Liver (tissue), 3 donors: ENCODE measurements at regions not wholly inside any gene's neighbourhood (a gene's known extent, or its start where the extent isn't known, plus 50 kb on each side); places are given as distances from the start of the nearest gene placed in this dataset.

Experiments used
- ATF3 ChIP-seq: IDR thresholded peaks from 2 replicates; pipeline ENCODE4 v1.6.1; 2016; ENCODE audit warnings: antibody characterized with exemption
- CTCF ChIP-seq: fragments of 150-350 bp; IDR thresholded peaks from 2 replicates; pipeline ENCODE4 v1.5.1; 2017; ENCODE audit warnings: improper control_type of control experiment, low read depth, low read length; ENCODE audit not compliant: missing input control
- EGR1 ChIP-seq, 2 donors: IDR thresholded peaks; 2 replicates each; pipeline ENCODE4 v1.6.1; 2016 to 2018; ENCODE audit warnings: antibody characterized with exemption in 2 of 2, low read depth in 2 of 2
- MAX ChIP-seq: IDR thresholded peaks from 2 replicates; pipeline ENCODE4 v1.6.1; 2016; ENCODE audit warnings: antibody characterized with exemption
- REST ChIP-seq: IDR thresholded peaks from 2 replicates; pipeline ENCODE4 v1.6.1; 2016; ENCODE audit warnings: antibody characterized with exemption, mild to moderate bottlenecking
- TAF1 ChIP-seq: conservative IDR thresholded peaks from 2 replicates; pipeline ENCODE4 v1.6.1; 2016; ENCODE audit warnings: antibody characterized with exemption, mild to moderate bottlenecking
- YY1 ChIP-seq: IDR thresholded peaks from 2 replicates; pipeline ENCODE4 v1.6.1; 2016; ENCODE audit warnings: antibody characterized with exemption, mild to moderate bottlenecking
- ZBTB33 ChIP-seq: IDR thresholded peaks from 2 replicates; pipeline ENCODE4 v1.6.1; 2016; ENCODE audit warnings: antibody characterized with exemption
- donor health status: healthy.
- donor health status: healthy.

GRCh38 chr4:1550122-1551070 lies 133.7 kb downstream of the FAM53A start:
- TF ChIP-seq YY1 = no peak
- TF ChIP-seq ATF3 = no peak
- TF ChIP-seq CTCF = no peak
- TF ChIP-seq REST = no peak
- no peak for TF ChIP-seq TAF1
- TF ChIP-seq MAX = no peak
- no peak for TF ChIP-seq EGR1 (IDR thresholded peaks at IDR 0.05; ENCODE audit: low read depth in 2 of 2)
- TF ChIP-seq ZBTB33 = no peak
